ENCODE measurements at regions not wholly inside any gene's neighbourhood (a gene's known extent, or its start where the extent isn't known, plus 50 kb on each side); places are given as distances from the start of the nearest gene placed in this dataset.

- Histone ChIP-seq H3K9ac (ENCODE audit: low read length) (no peak overlapping the region), H3K9me3 (ENCODE audit: low read length) (no peaks in the 10 kb centered on the region), H3K9me2 (replicated peaks; ENCODE audit: low read length) (no peaks in the 10 kb centered on the region), H3K79me2 (ENCODE audit: low read length) (no peaks in the 10 kb centered on the region), H3K4me2 (ENCODE audit: low read length) (no peak overlapping the region), H3F3A (ENCODE audit: low read length, unreplicated experiment) (no peaks in the 10 kb centered on the region), H3K27me3 (ENCODE audit: low read length) (no peaks in the 10 kb centered on the region), H3K36me3 (ENCODE audit: low read depth, low read length) (no peaks in the 10 kb centered on the region), H2AFZ (ENCODE audit: low read length) (no peak overlapping the region), H3K4me1 (ENCODE audit: insufficient read depth, low read length) (no peaks in the 10 kb centered on the region), H4K20me1 (ENCODE audit: low read length) (no peaks in the 10 kb centered on the region), H3K4me3 (ENCODE audit: low read length) (no peak overlapping the region), H3K27ac (ENCODE audit: low read length) (no peak overlapping the region)
- intact Hi-C loops (cut with micrococcal nuclease), result no loop called here
- no peak for DNase-seq
- TF ChIP-seq EZH2 (IDR thresholded peaks at IDR 0.05; ENCODE audit: low read length, unreplicated experiment) (no peak), EZH2phosphoT487 (IDR thresholded peaks at IDR 0.05; ENCODE audit: borderline replicate concordance, low read length) (no peak), CTCF (conservative IDR thresholded peaks at IDR 0.05; ENCODE audit: low read depth, low read length) (no peak)
- POLR2A ChIA-PET (ENCODE audit: unreplicated experiment), result no interaction called here
- CTCF ChIA-PET, result no interaction called here
- no peak for ATAC-seq
- BruUV-seq (replicated peaks), result no TSS peak
Observed at GRCh38 chr12:65734226-65734625, 90.1 kb upstream of the HMGA2 start.

- POLR2A ChIA-PET (ENCODE audit: unreplicated experiment), result no interaction called here
- no peaks in the 10 kb centered on the region for H3K36me3 ChIP-seq (ENCODE audit: low read depth, low read length)
- CTCF ChIA-PET, result no interaction called here
- no TSS peak for BruUV-seq (replicated peaks)
- H3K4me2 ChIP-seq (ENCODE audit: low read length), result no peak overlapping the region
- no peak overlapping the region for H3K27ac ChIP-seq (ENCODE audit: low read length)
- ATAC-seq (no peak), DNase-seq (no peak)
- no peaks in the 10 kb centered on the region for H3F3A ChIP-seq (ENCODE audit: low read length, unreplicated experiment)
- H3K9me2 ChIP-seq (replicated peaks; ENCODE audit: low read length), result no peaks in the 10 kb centered on the region
- H3K9me3 ChIP-seq (ENCODE audit: low read length), result no peaks in the 10 kb centered on the region
- no peaks in the 10 kb centered on the region for H4K20me1 ChIP-seq (ENCODE audit: low read length)
- H3K4me1 ChIP-seq (ENCODE audit: insufficient read depth, low read length), result no peaks in the 10 kb centered on the region
- H2AFZ ChIP-seq (ENCODE audit: low read length), result no peak overlapping the region
- no peak overlapping the region for H3K4me3 ChIP-seq (ENCODE audit: low read length)
- intact Hi-C loops (cut with micrococcal nuclease), result no loop called here
- H3K79me2 ChIP-seq (ENCODE audit: low read length), result no peaks in the 10 kb centered on the region
- TF ChIP-seq CTCF (conservative IDR thresholded peaks at IDR 0.05; ENCODE audit: low read depth, low read length) (no peak), EZH2 (IDR thresholded peaks at IDR 0.05; ENCODE audit: low read length, unreplicated experiment) (no peak), EZH2phosphoT487 (IDR thresholded peaks at IDR 0.05; ENCODE audit: borderline replicate concordance, low read length) (no peak)
- no peak overlapping the region for H3K9ac ChIP-seq (ENCODE audit: low read length)
- no peaks in the 10 kb centered on the region for H3K27me3 ChIP-seq (ENCODE audit: low read length)
Observed at GRCh38 chr12:65739606-65740005, 84.7 kb upstream of the HMGA2 start.

GRCh38 chr12:65740506-65740872 is 83.8 kb upstream of the HMGA2 start:
- no peak for ATAC-seq
- H4K20me1 ChIP-seq (ENCODE audit: low read length), result no peaks in the 10 kb centered on the region
- POLR2A ChIA-PET (ENCODE audit: unreplicated experiment), result no interaction called here
- no peak for TF ChIP-seq EZH2phosphoT487 (IDR thresholded peaks at IDR 0.05; ENCODE audit: borderline replicate concordance, low read length)
- TF ChIP-seq CTCF (conservative IDR thresholded peaks at IDR 0.05; ENCODE audit: low read depth, low read length), result no peak
- no peak for TF ChIP-seq EZH2 (IDR thresholded peaks at IDR 0.05; ENCODE audit: low read length, unreplicated experiment)
- H3K4me2 ChIP-seq (ENCODE audit: low read length), result no peak overlapping the region
- H3K36me3 ChIP-seq (ENCODE audit: low read depth, low read length), result no peaks in the 10 kb centered on the region
- no peak overlapping the region for H3K9ac ChIP-seq (ENCODE audit: low read length)
- no peak overlapping the region for H3K4me3 ChIP-seq (ENCODE audit: low read length)
- CTCF ChIA-PET, result no interaction called here
- H3F3A ChIP-seq (ENCODE audit: low read length, unreplicated experiment), result no peaks in the 10 kb centered on the region
- H3K27ac ChIP-seq (ENCODE audit: low read length), result no peak overlapping the region
- no peak for DNase-seq
- no peaks in the 10 kb centered on the region for H3K9me3 ChIP-seq (ENCODE audit: low read length)
- H3K4me1 ChIP-seq (ENCODE audit: insufficient read depth, low read length), result no peaks in the 10 kb centered on the region
- peak overlapping the region; percentile 54; the same call in 1 of the 2 replicates for H2AFZ ChIP-seq (ENCODE audit: low read length)
- no peaks in the 10 kb centered on the region for H3K27me3 ChIP-seq (ENCODE audit: low read length)
- no peaks in the 10 kb centered on the region for H3K79me2 ChIP-seq (ENCODE audit: low read length)
- H3K9me2 ChIP-seq (replicated peaks; ENCODE audit: low read length), result no peaks in the 10 kb centered on the region
- no TSS peak for BruUV-seq (replicated peaks)
- intact Hi-C loops (cut with micrococcal nuclease), result no loop called here
